ENCODE measurements at regions not wholly inside any gene's neighbourhood (a gene's known extent, or its start where the extent isn't known, plus 50 kb on each side); places are given as distances from the start of the nearest gene placed in this dataset.

GRCh38 chr12:61513499-61513898 lies 746.7 kb upstream of the USP15 start:
- Histone ChIP-seq H3K79me2 (replicated peaks; ENCODE audit: insufficient read depth, low read length) (no peaks in the 10 kb centered on the region), H3K27me3 (ENCODE audit: insufficient read depth, low read depth, low read length) (no peaks in the 10 kb centered on the region), H3K9me2 (ENCODE audit: insufficient read depth, low read length) (no peaks in the 10 kb centered on the region), H2AFZ (ENCODE audit: low read depth, low read length) (no peak overlapping the region), H3K9me3 (ENCODE audit: low read length) (no peaks in the 10 kb centered on the region), H3K9ac (ENCODE audit: low read length) (no peak overlapping the region), H3K27ac (ENCODE audit: low read length) (peak overlapping the region; percentile 1), H3K36me3 (ENCODE audit: insufficient read depth, low read length) (no peaks in the 10 kb centered on the region), H3K4me3 (ENCODE audit: low read length) (no peak overlapping the region), H4K20me1 (ENCODE audit: insufficient read depth) (no peaks in the 10 kb centered on the region), H3F3A (ENCODE audit: insufficient read depth, low read length, poor library complexity, severe bottlenecking) (no peaks in the 10 kb centered on the region), H3K4me2 (ENCODE audit: low read length) (no peak overlapping the region)
- TF ChIP-seq POLR2AphosphoS5 (IDR thresholded peaks at IDR 0.05) (no peak), CTCF (IDR thresholded peaks at IDR 0.05; ENCODE audit: poor library complexity, severe bottlenecking) (no peak), MXI1 (conservative IDR thresholded peaks at IDR 0.05; ENCODE audit: poor library complexity, severe bottlenecking) (no peak), RAD21 (conservative IDR thresholded peaks at IDR 0.05) (no peak), SMC3 (conservative IDR thresholded peaks at IDR 0.05; ENCODE audit: poor library complexity) (no peak), EP300 (conservative IDR thresholded peaks at IDR 0.05; ENCODE audit: poor library complexity, severe bottlenecking) (no peak), TAF1 (IDR thresholded peaks at IDR 0.05; ENCODE audit: low read depth) (no peak), REST (IDR thresholded peaks at IDR 0.05; ENCODE audit: borderline replicate concordance) (no peak), EZH2 (IDR thresholded peaks at IDR 0.05; ENCODE audit: borderline replicate concordance, insufficient read depth, low read length, poor library complexity, severe bottlenecking) (no peak)

- no peaks in the 10 kb centered on the region for H3K9me3 ChIP-seq (ENCODE audit: low read length)
- H3K27me3 ChIP-seq (ENCODE audit: insufficient read depth, low read depth, low read length): no peaks in the 10 kb centered on the region
- peak overlapping the region; percentile 1 for H3K27ac ChIP-seq (ENCODE audit: low read length)
- no peak overlapping the region for H3K4me2 ChIP-seq (ENCODE audit: low read length)
- no peaks in the 10 kb centered on the region for H3K36me3 ChIP-seq (ENCODE audit: insufficient read depth, low read length)
- no peak overlapping the region for H3K9ac ChIP-seq (ENCODE audit: low read length)
- no peaks in the 10 kb centered on the region for H3F3A ChIP-seq (ENCODE audit: insufficient read depth, low read length, poor library complexity, severe bottlenecking)
- no peak overlapping the region for H2AFZ ChIP-seq (ENCODE audit: low read depth, low read length)
- no peaks in the 10 kb centered on the region for H3K9me2 ChIP-seq (ENCODE audit: insufficient read depth, low read length)
- no peaks in the 10 kb centered on the region for H4K20me1 ChIP-seq (ENCODE audit: insufficient read depth)
- TF ChIP-seq REST (IDR thresholded peaks at IDR 0.05; ENCODE audit: borderline replicate concordance) (peak; percentile 78), EP300 (conservative IDR thresholded peaks at IDR 0.05; ENCODE audit: poor library complexity, severe bottlenecking) (peak; percentile 50), POLR2AphosphoS5 (IDR thresholded peaks at IDR 0.05) (no peak), RAD21 (conservative IDR thresholded peaks at IDR 0.05) (peak; percentile 33), SMC3 (conservative IDR thresholded peaks at IDR 0.05; ENCODE audit: poor library complexity) (no peak), TAF1 (IDR thresholded peaks at IDR 0.05; ENCODE audit: low read depth) (no peak), CTCF (IDR thresholded peaks at IDR 0.05; ENCODE audit: poor library complexity, severe bottlenecking) (no peak), EZH2 (IDR thresholded peaks at IDR 0.05; ENCODE audit: borderline replicate concordance, insufficient read depth, low read length, poor library complexity, severe bottlenecking) (no peak), MXI1 (conservative IDR thresholded peaks at IDR 0.05; ENCODE audit: poor library complexity, severe bottlenecking) (no peak)
- H3K4me3 ChIP-seq (ENCODE audit: low read length): no peak overlapping the region
- H3K79me2 ChIP-seq (replicated peaks; ENCODE audit: insufficient read depth, low read length): no peaks in the 10 kb centered on the region
Measured at GRCh38 chr12:61514016-61514415, 746.2 kb upstream of the USP15 start.

Data from neural cell (in vitro differentiated cells).